ENCODE measurements at regions not wholly inside any gene's neighbourhood (a gene's known extent, or its start where the extent isn't known, plus 50 kb on each side); places are given as distances from the start of the nearest gene placed in this dataset.
A peak's percentile ranks its signal among the peaks of the same experiment; 100 is the strongest.
"Not testable (repeated sequence)": the region's sequence is repeated elsewhere in the genome, so short reads cannot be mapped to it uniquely, and the experiment has no call there.

DNA sequence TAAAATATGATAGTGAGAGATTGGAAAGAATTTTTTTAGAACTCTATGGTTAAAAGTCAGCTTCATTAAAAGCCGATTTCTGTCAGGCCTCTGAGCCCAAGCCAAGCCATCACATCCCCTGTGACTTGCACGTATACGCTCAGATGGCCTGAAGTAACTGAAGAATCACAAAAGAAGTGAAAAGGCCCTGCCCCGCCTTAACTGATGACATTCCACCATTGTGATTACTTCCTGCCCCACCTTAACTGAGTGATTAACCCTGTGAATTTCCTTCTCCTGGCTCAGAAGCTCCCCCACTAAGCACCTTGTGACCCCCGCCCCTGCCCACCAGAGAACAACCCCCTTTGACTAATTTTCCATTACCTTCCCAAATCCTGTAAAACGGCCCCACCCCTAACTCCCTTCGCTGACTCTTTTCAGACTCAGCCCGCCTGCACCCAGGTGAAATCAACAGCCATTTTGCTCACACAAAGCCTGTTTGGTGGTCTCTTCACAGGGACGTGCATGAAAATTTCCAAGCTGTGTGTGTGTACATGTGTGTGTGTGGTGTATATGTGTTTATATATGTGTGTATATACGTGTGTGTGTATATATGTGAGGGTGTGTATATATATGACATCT lies 595.5 kb upstream of the HTR2C start:
- H3K36me3 ChIP-seq (ENCODE audit: insufficient read depth, low read length); CTCF ChIA-PET; DNase-seq; H3K27ac ChIP-seq (ENCODE audit: low read depth, low read length); H3K27ac Mint-ChIP-seq; H3K27me3 Mint-ChIP-seq; H3K4me3 Mint-ChIP-seq; H3K4me1 ChIP-seq (ENCODE audit: insufficient read depth, low read length); H3K9me3 Mint-ChIP-seq; H3K4me3 ChIP-seq (ENCODE audit: low read length); POLR2A ChIA-PET; H3K4me1 Mint-ChIP-seq; H3K36me3 Mint-ChIP-seq; H3K27me3 ChIP-seq (ENCODE audit: insufficient read depth, low read length, poor library complexity, severe bottlenecking); H3K9me3 ChIP-seq (ENCODE audit: low read length): not testable (repeated sequence)

GRCh38 chrX:113986427-113986826 lies 597.5 kb upstream of the HTR2C start:
- H3K9me3 ChIP-seq (ENCODE audit: low read length): no peaks in the 10 kb centered on the region
- no peak for DNase-seq
- Mint-ChIP-seq H3K9me3 (peaks cover 0 to 7% (median 0%) of the 10 kb centered on the region in 5 donors), H3K36me3 (no peaks in the 10 kb centered on the region), H3K4me3 (no peak overlapping the region), H3K27ac (no peak overlapping the region), H3K4me1 (no peaks in the 10 kb centered on the region), H3K27me3 (no peaks in the 10 kb centered on the region)
- no peaks in the 10 kb centered on the region for H3K36me3 ChIP-seq (ENCODE audit: insufficient read depth, low read length)
- no peak overlapping the region for H3K4me3 ChIP-seq (ENCODE audit: low read length)
- no peaks in the 10 kb centered on the region for H3K27me3 ChIP-seq (ENCODE audit: insufficient read depth, low read length, poor library complexity, severe bottlenecking)
- H3K27ac ChIP-seq (ENCODE audit: low read depth, low read length): no peak overlapping the region
- POLR2A ChIA-PET: no interaction called here
- no peaks in the 10 kb centered on the region for H3K4me1 ChIP-seq (ENCODE audit: insufficient read depth, low read length)
- CTCF ChIA-PET: no interaction called here

DNA sequence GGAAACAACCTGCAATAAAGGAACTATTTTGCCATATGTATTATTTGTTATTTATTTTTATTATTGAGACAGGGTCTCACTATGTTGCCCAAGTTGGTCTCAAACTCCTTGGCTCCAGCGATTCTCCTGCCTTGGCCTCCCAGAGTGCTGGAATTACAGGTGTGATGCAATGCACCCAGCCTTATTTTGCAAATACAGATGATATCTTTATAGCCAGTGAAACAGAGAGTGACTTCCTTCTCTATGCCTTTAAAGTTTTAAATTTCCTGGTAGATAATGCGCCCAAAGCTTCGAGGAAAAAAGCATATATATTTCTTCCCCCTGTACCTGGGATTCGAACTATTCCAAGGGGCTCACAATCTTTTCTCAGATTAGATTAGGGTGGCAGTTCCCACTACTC lies 601.1 kb upstream of the HTR2C start:
- ChIA-PET POLR2A (no interaction called here), CTCF (no interaction called here)
- Histone ChIP-seq H3K27me3 (ENCODE audit: insufficient read depth, low read length, poor library complexity, severe bottlenecking) (no peaks in the 10 kb centered on the region), H3K27ac (ENCODE audit: low read depth, low read length) (no peak overlapping the region), H3K9me3 (ENCODE audit: low read length) (no peaks in the 10 kb centered on the region), H3K36me3 (ENCODE audit: insufficient read depth, low read length) (no peaks in the 10 kb centered on the region), H3K4me3 (ENCODE audit: low read length) (no peak overlapping the region), H3K4me1 (ENCODE audit: insufficient read depth, low read length) (no peaks in the 10 kb centered on the region)
- no peak overlapping the region for H3K4me3 Mint-ChIP-seq
- no peak overlapping the region for H3K27ac Mint-ChIP-seq
- H3K9me3 Mint-ChIP-seq: peaks cover 0 to 5% (median 2%) of the 10 kb centered on the region in 5 donors
- H3K4me1 Mint-ChIP-seq: no peaks in the 10 kb centered on the region
- H3K27me3 Mint-ChIP-seq: no peaks in the 10 kb centered on the region
- H3K36me3 Mint-ChIP-seq: no peaks in the 10 kb centered on the region
- no peak for DNase-seq

- H3K4me1 Mint-ChIP-seq: no peaks in the 10 kb centered on the region
- H3K36me3 Mint-ChIP-seq: no peaks in the 10 kb centered on the region
- no peak overlapping the region for H3K4me3 Mint-ChIP-seq
- ChIA-PET POLR2A (no interaction called here), CTCF (no interaction called here)
- no peaks in the 10 kb centered on the region for H3K27me3 Mint-ChIP-seq
- H3K9me3 ChIP-seq (ENCODE audit: low read length): no peaks in the 10 kb centered on the region
- no peaks in the 10 kb centered on the region for H3K36me3 ChIP-seq (ENCODE audit: insufficient read depth, low read length)
- no peaks in the 10 kb centered on the region for H3K27me3 ChIP-seq (ENCODE audit: insufficient read depth, low read length, poor library complexity, severe bottlenecking)
- DNase-seq: no peak
- H3K27ac ChIP-seq (ENCODE audit: low read depth, low read length): no peak overlapping the region
- no peaks in the 10 kb centered on the region for H3K4me1 ChIP-seq (ENCODE audit: insufficient read depth, low read length)
- no peak overlapping the region for H3K27ac Mint-ChIP-seq
- H3K9me3 Mint-ChIP-seq: peaks cover 0 to 3% (median 0%) of the 10 kb centered on the region in 5 donors
- H3K4me3 ChIP-seq (ENCODE audit: low read length): no peak overlapping the region
Measured at GRCh38 chrX:113980953-113981352, 602.9 kb upstream of the HTR2C start.

DNA sequence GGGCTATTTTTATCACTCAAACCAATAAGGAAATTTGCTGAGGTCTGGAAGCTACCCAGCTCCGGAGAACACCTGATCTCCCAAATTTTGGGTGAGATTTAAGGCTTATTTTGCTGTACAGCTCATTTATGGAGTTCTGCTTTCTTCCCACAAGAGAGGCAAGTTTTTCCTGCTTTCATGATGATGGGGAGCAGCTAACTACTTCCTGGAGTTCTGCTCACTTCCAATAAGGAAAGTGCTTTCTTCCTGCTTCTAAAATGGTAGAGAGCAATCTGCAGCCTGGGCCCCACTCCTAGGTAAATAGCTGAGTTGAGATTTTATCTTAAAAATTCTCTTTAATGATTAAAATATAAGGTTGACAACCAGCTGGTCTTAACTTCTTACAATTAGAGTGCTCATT lies 606.0 kb upstream of the HTR2C start:
- Mint-ChIP-seq H3K27ac (no peak overlapping the region), H3K27me3 (no peaks in the 10 kb centered on the region), H3K4me1 (no peaks in the 10 kb centered on the region), H3K4me3 (no peak overlapping the region), H3K36me3 (no peaks in the 10 kb centered on the region), H3K9me3 (peaks cover 0 to 3% (median 0%) of the 10 kb centered on the region in 5 donors)
- Histone ChIP-seq H3K9me3 (ENCODE audit: low read length) (no peaks in the 10 kb centered on the region), H3K4me3 (ENCODE audit: low read length) (no peak overlapping the region), H3K27me3 (ENCODE audit: insufficient read depth, low read length, poor library complexity, severe bottlenecking) (no peaks in the 10 kb centered on the region), H3K4me1 (ENCODE audit: insufficient read depth, low read length) (no peaks in the 10 kb centered on the region), H3K27ac (ENCODE audit: low read depth, low read length) (no peak overlapping the region), H3K36me3 (ENCODE audit: insufficient read depth, low read length) (no peaks in the 10 kb centered on the region)
- POLR2A ChIA-PET: no interaction called here
- no peak for DNase-seq
- CTCF ChIA-PET: no interaction called here

- ChIA-PET CTCF (no interaction called here), POLR2A (no interaction called here)
- Mint-ChIP-seq H3K36me3 (no peaks in the 10 kb centered on the region), H3K4me3 (no peak overlapping the region), H3K27me3 (no peaks in the 10 kb centered on the region), H3K4me1 (no peaks in the 10 kb centered on the region), H3K27ac (no peak overlapping the region), H3K9me3 (peaks cover 0 to 3% (median 0%) of the 10 kb centered on the region in 5 donors)
- Histone ChIP-seq H3K36me3 (ENCODE audit: insufficient read depth, low read length) (no peaks in the 10 kb centered on the region), H3K4me3 (ENCODE audit: low read length) (no peak overlapping the region), H3K27me3 (ENCODE audit: insufficient read depth, low read length, poor library complexity, severe bottlenecking) (no peaks in the 10 kb centered on the region), H3K9me3 (ENCODE audit: low read length) (no peaks in the 10 kb centered on the region), H3K4me1 (ENCODE audit: insufficient read depth, low read length) (no peaks in the 10 kb centered on the region), H3K27ac (ENCODE audit: low read depth, low read length) (no peak overlapping the region)
- DNase-seq: no peak
Measured at GRCh38 chrX:113975441-113975840, 608.4 kb upstream of the HTR2C start.

DNA sequence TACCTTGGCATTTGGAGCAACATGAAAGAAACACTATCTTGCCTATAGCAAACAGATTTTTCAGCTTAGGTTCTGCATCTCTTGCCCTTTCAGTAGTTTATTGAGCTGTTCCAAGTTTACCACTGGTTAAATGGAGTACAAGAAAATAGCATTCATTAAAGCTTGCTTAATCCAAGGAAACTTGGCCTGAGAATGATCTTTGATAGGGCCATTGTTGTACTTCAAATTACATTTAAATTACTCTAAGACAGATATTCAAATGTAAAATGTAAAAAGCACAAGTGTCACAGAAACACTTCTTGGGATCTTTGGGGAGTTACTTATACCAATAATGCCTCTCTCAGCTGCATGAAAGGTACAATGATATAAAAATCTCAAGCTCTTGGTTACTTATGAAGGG lies 609.0 kb upstream of the HTR2C start:
- H3K27me3 Mint-ChIP-seq: no peaks in the 10 kb centered on the region
- no peaks in the 10 kb centered on the region for H3K36me3 Mint-ChIP-seq
- no peaks in the 10 kb centered on the region for H3K4me1 Mint-ChIP-seq
- H3K27ac Mint-ChIP-seq: no peak overlapping the region
- ChIA-PET CTCF (no interaction called here), POLR2A (no interaction called here)
- no peaks in the 10 kb centered on the region for H3K9me3 ChIP-seq (ENCODE audit: low read length)
- DNase-seq: no peak
- H3K27ac ChIP-seq (ENCODE audit: low read depth, low read length): no peak overlapping the region
- no peaks in the 10 kb centered on the region for H3K27me3 ChIP-seq (ENCODE audit: insufficient read depth, low read length, poor library complexity, severe bottlenecking)
- no peaks in the 10 kb centered on the region for H3K4me1 ChIP-seq (ENCODE audit: insufficient read depth, low read length)
- peaks cover 0 to 3% (median 0%) of the 10 kb centered on the region in 5 donors for H3K9me3 Mint-ChIP-seq
- no peak overlapping the region for H3K4me3 ChIP-seq (ENCODE audit: low read length)
- H3K36me3 ChIP-seq (ENCODE audit: insufficient read depth, low read length): no peaks in the 10 kb centered on the region
- H3K4me3 Mint-ChIP-seq: no peak overlapping the region

GRCh38 chrX:113973706-113974105 lies 610.2 kb upstream of the HTR2C start:
- no peaks in the 10 kb centered on the region for H3K36me3 Mint-ChIP-seq
- no peaks in the 10 kb centered on the region for H3K36me3 ChIP-seq (ENCODE audit: insufficient read depth, low read length)
- no peak overlapping the region for H3K27ac ChIP-seq (ENCODE audit: low read depth, low read length)
- no peak overlapping the region for H3K4me3 Mint-ChIP-seq
- no peaks in the 10 kb centered on the region for H3K27me3 Mint-ChIP-seq
- POLR2A ChIA-PET: no interaction called here
- no peak for DNase-seq
- H3K27ac Mint-ChIP-seq: no peak overlapping the region
- H3K27me3 ChIP-seq (ENCODE audit: insufficient read depth, low read length, poor library complexity, severe bottlenecking): no peaks in the 10 kb centered on the region
- H3K9me3 ChIP-seq (ENCODE audit: low read length): no peaks in the 10 kb centered on the region
- no peaks in the 10 kb centered on the region for H3K4me1 ChIP-seq (ENCODE audit: insufficient read depth, low read length)
- H3K4me1 Mint-ChIP-seq: no peaks in the 10 kb centered on the region
- peaks cover 0 to 3% (median 0%) of the 10 kb centered on the region in 5 donors for H3K9me3 Mint-ChIP-seq
- CTCF ChIA-PET: no interaction called here
- no peak overlapping the region for H3K4me3 ChIP-seq (ENCODE audit: low read length)

GRCh38 chrX:113966791-113967190 lies 617.1 kb upstream of the HTR2C start:
- no peaks in the 10 kb centered on the region for H3K4me1 Mint-ChIP-seq
- Histone ChIP-seq H3K27me3 (ENCODE audit: insufficient read depth, low read length, poor library complexity, severe bottlenecking) (no peaks in the 10 kb centered on the region), H3K4me3 (ENCODE audit: low read length) (no peak overlapping the region), H3K4me1 (ENCODE audit: insufficient read depth, low read length) (no peaks in the 10 kb centered on the region), H3K27ac (ENCODE audit: low read depth, low read length) (no peak overlapping the region), H3K9me3 (ENCODE audit: low read length) (no peaks in the 10 kb centered on the region), H3K36me3 (ENCODE audit: insufficient read depth, low read length) (no peaks in the 10 kb centered on the region)
- peaks cover 0 to 4% (median 3%) of the 10 kb centered on the region in 5 donors for H3K9me3 Mint-ChIP-seq
- POLR2A ChIA-PET: no interaction called here
- H3K27me3 Mint-ChIP-seq: no peaks in the 10 kb centered on the region
- peak overlapping the region in 1 of 8 donors; percentile 64 for H3K27ac Mint-ChIP-seq
- no peak for DNase-seq
- no peaks in the 10 kb centered on the region for H3K36me3 Mint-ChIP-seq
- H3K4me3 Mint-ChIP-seq: no peak overlapping the region
- CTCF ChIA-PET: no interaction called here
